ENCODE measurements at regions not wholly inside any gene's neighbourhood (a gene's known extent, or its start where the extent isn't known, plus 50 kb on each side); places are given as distances from the start of the nearest gene placed in this dataset.

DNA sequence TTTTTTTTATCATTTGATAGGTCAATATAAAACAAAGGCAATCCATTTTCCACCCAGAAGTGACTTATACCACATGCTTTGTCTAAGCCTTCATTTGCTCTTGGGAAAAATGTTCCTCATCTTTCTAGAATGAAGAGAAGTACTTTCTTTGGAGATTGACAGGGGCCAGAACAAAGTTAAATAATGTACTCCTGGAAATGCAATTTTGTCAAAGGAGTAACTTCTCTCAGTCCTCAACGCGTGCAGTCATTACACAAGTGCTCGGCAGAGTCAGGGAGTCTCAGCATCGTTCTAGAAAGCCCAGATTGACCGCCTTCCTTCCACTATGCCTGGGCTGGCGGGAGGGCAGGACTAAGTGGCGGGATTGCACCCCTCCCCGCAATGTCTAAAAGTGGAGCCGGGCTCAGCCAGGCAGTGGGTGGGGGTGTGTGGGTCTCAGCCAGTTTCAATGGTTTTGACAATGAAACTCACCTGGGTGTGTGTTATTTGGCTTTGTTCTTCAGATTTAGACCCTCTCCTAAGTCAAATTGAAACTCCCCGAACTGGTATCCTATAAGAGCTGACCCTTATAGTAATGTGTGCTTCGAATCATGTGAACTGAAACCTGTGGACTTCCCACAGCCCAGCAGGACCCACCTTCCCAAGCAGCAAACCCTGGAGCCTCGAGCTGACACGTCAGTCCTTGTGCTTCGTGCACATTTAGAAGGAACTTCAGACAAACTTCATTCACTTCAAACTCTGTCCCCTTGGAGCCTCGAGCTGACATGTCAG, 63.2 kb upstream of the DUSP22 start:
- no peak for TF ChIP-seq CTCF (IDR thresholded peaks at IDR 0.05; ENCODE audit: insufficient read depth, low read length, poor library complexity, severe bottlenecking)
- Histone ChIP-seq H3K36me3 (ENCODE audit: control insufficient read depth, insufficient read depth, low read length) (no peaks in the 10 kb centered on the region), H3K27me3 (ENCODE audit: control insufficient read depth, insufficient read depth, low read length) (no peaks in the 10 kb centered on the region), H3K4me3 (ENCODE audit: low read depth, low read length) (no peak overlapping the region)
- DNase-seq (ENCODE audit: low read depth), result no peak

DNA sequence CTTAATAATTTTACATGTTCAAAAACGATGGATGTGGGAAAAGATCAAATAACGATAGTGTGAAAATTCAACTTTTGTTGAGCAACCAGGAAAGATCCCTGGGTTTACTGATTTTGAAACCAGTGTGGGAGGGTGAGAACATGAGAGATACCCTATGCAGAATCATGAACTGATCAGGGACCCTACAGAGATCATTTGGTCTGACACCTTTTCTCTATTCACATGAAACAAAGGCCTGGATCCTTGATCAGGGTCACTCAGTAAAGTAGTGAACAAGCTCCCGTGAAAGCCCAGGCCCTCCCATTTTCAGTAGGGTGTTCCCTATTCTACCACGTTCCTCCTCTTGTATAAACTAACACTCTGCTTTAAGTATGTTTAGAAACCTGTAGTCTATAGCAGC, 60.5 kb upstream of the DUSP22 start:
- DNase-seq (ENCODE audit: low read depth), result no peak
- TF ChIP-seq CTCF (IDR thresholded peaks at IDR 0.05; ENCODE audit: insufficient read depth, low read length, poor library complexity, severe bottlenecking), result no peak
- Histone ChIP-seq H3K27me3 (ENCODE audit: control insufficient read depth, insufficient read depth, low read length) (no peaks in the 10 kb centered on the region), H3K36me3 (ENCODE audit: control insufficient read depth, insufficient read depth, low read length) (no peaks in the 10 kb centered on the region), H3K4me3 (ENCODE audit: low read depth, low read length) (no peak overlapping the region)

DNA sequence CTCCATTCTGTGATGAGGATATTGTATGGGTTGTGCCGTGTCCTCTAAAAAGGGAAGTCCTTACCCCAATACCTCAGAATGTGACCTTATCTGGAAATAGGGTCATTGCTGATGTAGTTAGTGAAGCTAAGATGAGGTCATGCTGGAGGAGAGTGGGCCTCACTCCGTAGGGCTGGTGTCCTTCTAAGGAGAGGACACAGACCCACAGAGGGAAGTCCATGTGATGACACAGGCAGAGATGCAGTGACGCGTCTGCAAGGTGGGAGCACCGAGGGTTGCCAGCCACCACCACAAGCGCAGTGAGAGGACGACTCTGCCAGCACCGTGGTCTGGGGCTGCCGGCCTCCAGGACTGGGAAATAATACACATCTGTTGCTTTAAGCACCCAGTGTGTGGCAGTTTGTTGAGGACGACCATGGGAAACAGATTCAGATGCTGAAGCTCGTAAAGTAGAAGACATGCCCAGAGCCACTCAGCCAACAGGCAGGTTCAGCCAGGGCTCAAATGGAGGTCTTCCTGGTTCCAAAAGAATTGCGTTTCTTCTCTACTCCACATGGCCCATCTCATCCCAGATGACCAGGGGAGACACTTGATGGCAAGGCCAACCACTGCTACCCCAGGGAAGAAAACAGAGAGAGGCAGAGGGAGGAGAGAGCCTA, 59.2 kb upstream of the DUSP22 start:
- H3K27me3 ChIP-seq (ENCODE audit: control insufficient read depth, insufficient read depth, low read length), result no peaks in the 10 kb centered on the region

DNA sequence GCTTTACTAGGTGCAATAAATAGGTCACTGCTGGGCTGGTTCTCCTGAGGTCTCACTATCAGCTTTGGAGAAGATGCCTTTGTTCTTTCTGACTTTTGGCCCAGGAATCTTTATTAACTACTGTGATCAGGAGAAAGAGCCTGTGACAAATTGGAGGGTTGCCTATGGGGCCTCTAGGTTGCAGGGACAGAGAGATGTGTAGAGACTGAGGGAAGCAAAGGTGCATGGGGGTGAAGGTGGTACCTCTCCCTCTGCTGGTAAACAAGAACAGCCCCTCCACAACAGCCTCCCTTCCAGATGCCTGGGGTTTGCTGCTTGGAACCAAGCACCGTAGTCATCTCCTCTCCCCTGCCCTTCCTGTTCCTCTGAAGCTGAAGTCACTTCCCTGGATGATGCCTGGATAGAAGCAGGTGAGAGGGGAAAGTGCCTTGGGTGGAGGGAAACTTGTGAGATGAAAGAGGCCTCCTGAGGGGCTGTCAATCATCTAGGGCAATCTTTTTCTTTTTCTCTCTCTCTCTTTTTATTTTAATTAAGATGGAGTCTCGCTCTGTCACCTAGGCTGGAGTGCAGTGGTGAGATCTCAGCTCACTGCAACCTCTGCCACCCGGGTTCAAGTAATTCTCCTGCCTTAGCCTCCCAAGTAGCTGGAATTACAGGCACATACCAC, 57.4 kb upstream of the DUSP22 start:
- no peak for TF ChIP-seq CTCF (IDR thresholded peaks at IDR 0.05; ENCODE audit: insufficient read depth, low read length, poor library complexity, severe bottlenecking)
- Histone ChIP-seq H3K36me3 (ENCODE audit: control insufficient read depth, insufficient read depth, low read length) (no peaks in the 10 kb centered on the region), H3K4me3 (ENCODE audit: low read depth, low read length) (no peak overlapping the region), H3K27me3 (ENCODE audit: control insufficient read depth, insufficient read depth, low read length) (no peaks in the 10 kb centered on the region)
- no peak for DNase-seq (ENCODE audit: low read depth)

More for the DNA sequence above, 59.2 kb upstream of the DUSP22 start:
- Histone ChIP-seq H3K4me3 (ENCODE audit: low read depth, low read length) (no peak overlapping the region), H3K36me3 (ENCODE audit: control insufficient read depth, insufficient read depth, low read length) (no peaks in the 10 kb centered on the region)
- no peak for DNase-seq (ENCODE audit: low read depth)
- TF ChIP-seq CTCF (IDR thresholded peaks at IDR 0.05; ENCODE audit: insufficient read depth, low read length, poor library complexity, severe bottlenecking), result no peak

DNA sequence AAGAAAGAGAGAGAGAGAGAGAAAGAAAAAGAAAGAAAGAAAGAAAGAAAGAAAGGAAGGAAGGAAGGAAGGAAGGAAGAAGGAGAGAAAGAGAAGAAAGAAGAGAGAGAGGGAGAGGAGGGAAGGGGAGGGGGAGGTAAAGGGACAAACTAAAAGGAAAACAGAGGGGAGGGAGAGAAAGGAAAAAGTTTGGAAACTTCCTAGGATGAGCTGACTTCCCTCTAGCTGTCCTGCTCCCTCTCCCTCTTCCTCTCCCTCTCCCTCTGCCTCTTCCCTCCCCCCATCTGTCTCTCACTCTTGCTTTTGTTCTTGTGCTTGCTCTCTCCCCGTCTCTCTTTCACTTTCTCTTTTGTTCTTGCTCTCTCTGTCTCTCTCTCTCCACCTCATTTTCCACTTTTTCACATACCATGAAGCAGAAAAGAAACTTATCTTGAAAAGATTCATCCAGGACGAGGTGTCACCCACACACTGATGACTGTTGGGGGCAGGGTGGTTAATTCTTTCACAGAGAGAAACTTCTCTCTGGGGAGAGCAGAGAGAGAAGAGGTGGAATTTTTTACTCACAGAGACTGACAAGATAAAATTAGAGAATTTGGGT, 56.4 kb upstream of the DUSP22 start:
- H3K27me3 ChIP-seq (ENCODE audit: control insufficient read depth, insufficient read depth, low read length), result no peaks in the 10 kb centered on the region
- no peak for DNase-seq (ENCODE audit: low read depth)
- H3K36me3 ChIP-seq (ENCODE audit: control insufficient read depth, insufficient read depth, low read length), result no peaks in the 10 kb centered on the region
- H3K4me3 ChIP-seq (ENCODE audit: low read depth, low read length), result no peak overlapping the region
- no peak for TF ChIP-seq CTCF (IDR thresholded peaks at IDR 0.05; ENCODE audit: insufficient read depth, low read length, poor library complexity, severe bottlenecking)

Data from kidney epithelial cell (primary cell).